IMR-90 (cell line): ENCODE measurements at regions not wholly inside any gene's neighbourhood (a gene's known extent, or its start where the extent isn't known, plus 50 kb on each side); places are given as distances from the start of the nearest gene placed in this dataset.
A peak's percentile ranks its signal among the peaks of the same experiment; 100 is the strongest.

Experiments used
- ATAC-seq: fragments of 200-7000 bp; cut with Tn5 transposase; 2 replicates; pipeline ENCODE4 v1.9.1; 2020; ENCODE audit warnings: low read depth, mild to moderate bottlenecking, moderate library complexity
- BruUV-seq: library from RNA; stranded (reverse); fragments of 400-500 nt; replicated peaks from 2 replicates; lab custom pipeline; 2021; lab: Mats Ljungman, UMichigan
- CTCF ChIA-PET: fragments of 300-600 bp; formaldehyde crosslinking; extraction: SDS; loops from one replicate; lab custom pipeline; 2021; ENCODE audit warnings: antibody characterized with exemption; lab: Yijun Ruan, JAX
- POLR2A ChIA-PET: fragments of 300-600 bp; sonication (Branson Sonifier 250); formaldehyde crosslinking; loops from one replicate; lab custom pipeline; 2022; ENCODE audit warnings: antibody characterized with exemption; ENCODE audit not compliant: unreplicated experiment; lab: Charles Lee
- DNase-seq: peaks from one replicate; pipeline ENCODE4 v3.0.0; 2013
- H2AFZ ChIP-seq: replicated peaks from 2 replicates; pipeline ENCODE3; 2013; ENCODE audit warnings: low read length, mild to moderate bottlenecking; ENCODE audit not compliant: poor library complexity
- H2AK5ac ChIP-seq: 2 replicates; pipeline ENCODE4 v1.6.1; 2013; ENCODE audit warnings: low read depth, low read length, inconsistent platforms
- H2AK9ac ChIP-seq: replicated peaks from 2 replicates; pipeline ENCODE3; 2013; ENCODE audit warnings: mild to moderate bottlenecking, low read depth, low read length, moderate library complexity; ENCODE audit not compliant: poor library complexity
- H2BK120ac ChIP-seq: 2 replicates; pipeline ENCODE4 v1.6.1; 2013; ENCODE audit warnings: low read depth, low read length, inconsistent platforms
- H2BK15ac ChIP-seq: 3 replicates; pipeline ENCODE4 v1.6.1; 2013; ENCODE audit warnings: low read depth, low read length, inconsistent platforms
- H2BK20ac ChIP-seq: 2 replicates; pipeline ENCODE4 v1.6.1; 2013; ENCODE audit warnings: low read depth, mild to moderate bottlenecking, inconsistent platforms, low read length, moderate library complexity
- H2BK5ac ChIP-seq: 2 replicates; pipeline ENCODE4 v1.6.1; 2013; ENCODE audit warnings: mild to moderate bottlenecking, low read depth, low read length, inconsistent platforms; ENCODE audit not compliant: poor library complexity, severe bottlenecking
- H3K14ac ChIP-seq: replicated peaks from 2 replicates; pipeline ENCODE4 v1.6.1; 2013; ENCODE audit warnings: low read depth, low read length, inconsistent platforms
- H3K18ac ChIP-seq: 2 replicates; pipeline ENCODE4 v1.6.1; 2013; ENCODE audit warnings: low read depth, low read length, control low read depth
- H3K23ac ChIP-seq: 2 replicates; pipeline ENCODE4 v1.6.1; 2013; ENCODE audit warnings: low read depth, low read length, inconsistent platforms
- H3K27ac ChIP-seq: 2 replicates; pipeline ENCODE4 v1.5.1; 2013; ENCODE audit warnings: mild to moderate bottlenecking, control low read depth, low read length; ENCODE audit not compliant: insufficient read depth
- H3K27me3 ChIP-seq: 2 replicates; pipeline ENCODE4 v1.6.1; 2013; ENCODE audit warnings: low read length; ENCODE audit not compliant: control insufficient read depth, insufficient read depth
- H3K36me3 ChIP-seq: 2 replicates; pipeline ENCODE4 v1.6.1; 2013; ENCODE audit warnings: low read length, mixed read lengths; ENCODE audit not compliant: control insufficient read depth, insufficient read depth
- H3K4ac ChIP-seq: 2 replicates; pipeline ENCODE4 v1.6.1; 2013; ENCODE audit warnings: low read depth, low read length, inconsistent platforms
- H3K4me1 ChIP-seq: 2 replicates; pipeline ENCODE4 v1.6.1; 2013; ENCODE audit warnings: low read length, mixed read lengths; ENCODE audit not compliant: control insufficient read depth, insufficient read depth
- H3K4me2 ChIP-seq: 2 replicates; pipeline ENCODE4 v1.6.1; 2013; ENCODE audit warnings: low read depth, mild to moderate bottlenecking, control low read depth, low read length, moderate library complexity
- H3K4me3 ChIP-seq: 2 replicates; pipeline ENCODE4 v1.5.1; 2013; ENCODE audit warnings: low read depth, mild to moderate bottlenecking, control low read depth, low read length, moderate library complexity; ENCODE audit not compliant: insufficient read depth
- H3K56ac ChIP-seq: 2 replicates; pipeline ENCODE4 v1.6.1; 2013; ENCODE audit warnings: low read length, inconsistent platforms; ENCODE audit not compliant: insufficient read depth; ENCODE audit errors: extremely low read depth
- H3K79me1 ChIP-seq, 2 experiments: 2 replicates each; pipeline ENCODE4 v1.6.1; 2013; ENCODE audit warnings: low read length in 2 of 2, inconsistent platforms in 1 of 2, low read depth in 1 of 2
- H3K9ac ChIP-seq: 2 replicates; pipeline ENCODE4 v1.6.1; 2013; ENCODE audit warnings: low read depth, low read length, control low read depth
- H3K9me1 ChIP-seq: 2 replicates; pipeline ENCODE4 v1.6.1; 2013; ENCODE audit warnings: low read length, inconsistent platforms; ENCODE audit not compliant: insufficient read depth
- H3K9me3 ChIP-seq: 2 replicates; pipeline ENCODE4 v1.6.1; 2013; ENCODE audit warnings: low read length; ENCODE audit not compliant: control insufficient read depth, insufficient read depth
- H4K20me1 ChIP-seq: 2 replicates; pipeline ENCODE4 v1.6.1; 2013; ENCODE audit warnings: low read length, inconsistent platforms; ENCODE audit not compliant: insufficient read depth
- H4K5ac ChIP-seq: 2 replicates; pipeline ENCODE4 v1.6.1; 2013; ENCODE audit warnings: mild to moderate bottlenecking, low read depth, low read length, control low read depth
- H4K8ac ChIP-seq, 2 experiments: 2 replicates each; pipeline ENCODE4 v1.6.1; 2013; ENCODE audit warnings: low read depth in 2 of 2, low read length in 2 of 2, control low read depth in 1 of 2, inconsistent platforms in 1 of 2
- H4K91ac ChIP-seq: 2 replicates; pipeline ENCODE4 v1.6.1; 2013; ENCODE audit warnings: low read depth, low read length, inconsistent platforms; ENCODE audit not compliant: insufficient read depth
- BHLHE40 ChIP-seq: fragments of 150-350 bp; IDR thresholded peaks from 2 replicates; pipeline ENCODE4 v1.6.1; 2016; ENCODE audit warnings: mild to moderate bottlenecking, low read depth, low read length
- CHD1 ChIP-seq: IDR thresholded peaks from 2 replicates; pipeline ENCODE4 v1.6.1; 2012; ENCODE audit warnings: low read depth, low read length, improper control_type of control experiment
- MXI1 ChIP-seq: IDR thresholded peaks from 2 replicates; pipeline ENCODE4 v1.6.1; 2012; ENCODE audit warnings: low read depth, mild to moderate bottlenecking, low read length, moderate library complexity, borderline replicate concordance
- USF2 ChIP-seq: fragments of 150-350 bp; IDR thresholded peaks from 2 replicates; pipeline ENCODE4 v1.6.1; 2017; ENCODE audit warnings: mild to moderate bottlenecking, antibody characterized with exemption, low read length, low read depth
- WGBS, 2 experiments: methylation state at CpG; one replicate each; pipeline versions ENCODE4 v1.1.5 to v1.1.7; 2013; ENCODE audit warnings: missing lambda C conversion rate in 2 of 2; ENCODE audit not compliant: insufficient read length in 1 of 2; ENCODE audit errors: extremely low coverage in 2 of 2; 5-methylcytosine and 5-hydroxymethylcytosine counted together
- dilution Hi-C: fragments of 300-500 bp; cut with HindIII; formaldehyde crosslinking; loops from one replicate; pipeline ENCODE4 v1.14.3; 2018; ENCODE audit warnings: low sequenced_read_pairs; ENCODE audit not compliant: unreplicated experiment
- in situ Hi-C: fragments of 300-500 bp; cut with MboI; formaldehyde crosslinking; loops from 3 replicates; pipeline ENCODE4 v1.14.3; 2019; ENCODE audit warnings: low sequenced_read_pairs, inconsistent platforms, mixed read lengths
- intact Hi-C: fragments of 100-400 bp; cut with micrococcal nuclease; formaldehyde crosslinking; loops from 2 replicates; pipeline ENCODE4 v1.10.0; 2022

GRCh38 chr2:226581661-226582060 lies 218.0 kb downstream of the IRS1 start:
- Histone ChIP-seq H3K27ac (no peak overlapping the region), H3K14ac (peak overlapping the region; percentile 41), H3K9ac (no peak overlapping the region), H3K56ac (no peak overlapping the region), H3K79me1 (peaks cover 0 to 15% of the 10 kb centered on the region in 2 experiments; a peak in 2 of 4 replicates), H2BK15ac (peak overlapping the region; percentile 61), H3K4ac (peak overlapping the region; percentile 20; the same call in 1 of the 2 replicates), H3K4me3 (no peak overlapping the region), H3K4me2 (peak overlapping the region; percentile 20; the same call in 1 of the 2 replicates), H2AK9ac (no peak overlapping the region), H4K8ac (peak overlapping the region; percentile 48 to 84), H3K9me3 (no peaks in the 10 kb centered on the region), H3K27me3 (no peaks in the 10 kb centered on the region), H2BK120ac (peak overlapping the region; percentile 98), H4K91ac (peak overlapping the region; percentile 29; the same call in 1 of the 2 replicates), H4K5ac (peak overlapping the region; percentile 37; the same call in 1 of the 2 replicates), H2BK5ac (peak overlapping the region; percentile 64), H3K23ac (peak overlapping the region; percentile 46; the same call in 1 of the 2 replicates), H2BK20ac (peak overlapping the region; percentile 99), H2AK5ac (peak overlapping the region; percentile 57; the same call in 1 of the 2 replicates), H4K20me1 (no peaks in the 10 kb centered on the region), H3K18ac (peak overlapping the region; percentile 100; the same call in 1 of the 2 replicates), H3K9me1 (peaks cover 11% of the 10 kb centered on the region; the same call in 1 of the 2 replicates), H2AFZ (no peak overlapping the region), H3K36me3 (no peaks in the 10 kb centered on the region), H3K4me1 (peaks cover 23% of the 10 kb centered on the region; the same call in 1 of the 2 replicates)
- in situ Hi-C loops (no loop called here), dilution Hi-C loops (no loop called here), intact Hi-C loops (loop anchor here (5.0 to 10.0 kb wide), 3 partner anchors 99 to 397 kb away; no protein-coding TSS in a partner anchor)
- ChIA-PET CTCF (no interaction called here), POLR2A (no interaction called here)
- DNase-seq (no peak), ATAC-seq (no peak)
- BruUV-seq = no TSS peak
- TF ChIP-seq MXI1 = no peak
- no peak for TF ChIP-seq USF2
- TF ChIP-seq CHD1 = no peak
- no peak for TF ChIP-seq BHLHE40
- 90% methylated on average over 2 of the region's 4 CpGs; no CpG with 5 or more reads in 1 of the 2 experiments for WGBS, 2 experiments
